K562 (cell line): ENCODE measurements at regions not wholly inside any gene's neighbourhood (a gene's known extent, or its start where the extent isn't known, plus 50 kb on each side); places are given as distances from the start of the nearest gene placed in this dataset.

Experiments used
- ATAC-seq: fragments of 200-7000 bp; cut with Tn5 transposase; 3 replicates; pipeline ENCODE4 v1.9.1; 2020; ENCODE audit warnings: moderate library complexity
- BruUV-seq: library from RNA; stranded (reverse); fragments of 400-500 nt; replicated peaks from 2 replicates; lab custom pipeline; 2021; lab: Mats Ljungman, UMichigan
- CTCF ChIA-PET: fragments of 300-600 bp; formaldehyde crosslinking; extraction: SDS; loops from one replicate; lab custom pipeline; 2021; ENCODE audit warnings: low intra/inter-chr PET ratio; lab: Yijun Ruan, JAX
- POLR2A ChIA-PET: fragments of 300-600, 350-650 bp; sonication (Branson Sonifier 250); formaldehyde crosslinking; extraction: SDS; loops from one replicate; lab custom pipeline; 2021; ENCODE audit warnings: antibody characterized with exemption, inconsistent platforms; lab: Yijun Ruan, JAX
- DNase-seq, 4 experiments: peaks; one replicate each; pipeline versions ENCODE4 v3.0.0 to v3.0.0-alpha.2; 2011 to 2018; ENCODE audit warnings: low spot score in 3 of 4, mixed read lengths in 3 of 4; ENCODE audit errors: extremely low read depth in 1 of 4
- FAIRE-seq: peaks from 2 replicates; lab custom pipeline; 2011; peaks lifted over from hg19 to GRCh38; lab: Jason Lieb, UNC
- H2AFZ ChIP-seq: 2 replicates; pipeline ENCODE4 v1.6.0; 2011; ENCODE audit warnings: low read depth, low read length, control low read depth, inconsistent platforms
- H3K27ac ChIP-seq: fragments of 200-600 bp; 3 replicates; pipeline ENCODE4 v1.8.0; 2011; ENCODE audit warnings: low read depth, mild to moderate bottlenecking, control low read depth, inconsistent platforms, low read length, moderate library complexity, mixed read lengths; ENCODE audit errors: extremely low read depth
- H3K27me3 ChIP-seq, 2 experiments: fragments of 300-600 bp in 1 of 2; 2 replicates in 1 of 2; 3 replicates in 1 of 2; pipeline versions ENCODE4 v1.6.0 to v1.8.0; 2011; ENCODE audit warnings: inconsistent platforms in 2 of 2, low read length in 2 of 2, mild to moderate bottlenecking in 1 of 2, mixed read lengths in 1 of 2, moderate library complexity in 1 of 2; ENCODE audit not compliant: control insufficient read depth in 2 of 2, insufficient read depth in 2 of 2
- H3K36me3 ChIP-seq: fragments of 300-600 bp; 3 replicates; pipeline ENCODE4 v1.8.0; 2011; ENCODE audit warnings: mild to moderate bottlenecking, low read length, inconsistent platforms; ENCODE audit not compliant: control insufficient read depth, insufficient read depth
- H3K4me1 ChIP-seq, 2 experiments: fragments of 200-600 bp in 1 of 2; replicated peaks in 1 of 2; 2 replicates in 1 of 2; 3 replicates in 1 of 2; pipeline versions ENCODE4 v1.5.1 to v1.8.0; 2011; ENCODE audit warnings: inconsistent platforms in 2 of 2, low read length in 2 of 2, mild to moderate bottlenecking in 1 of 2, mixed read lengths in 1 of 2, moderate library complexity in 1 of 2; ENCODE audit not compliant: control insufficient read depth in 2 of 2, insufficient read depth in 2 of 2
- H3K4me2 ChIP-seq: 2 replicates; pipeline ENCODE4 v1.6.1; 2011; ENCODE audit warnings: low read length, control low read depth, inconsistent platforms, mixed read lengths; ENCODE audit not compliant: insufficient read depth
- H3K4me3 ChIP-seq: fragments of 200-600 bp; sonication (generic), shearing (Covaris generic); 2 replicates; pipeline ENCODE4 v1.5.1; 2016; ENCODE audit warnings: control low read depth, inconsistent platforms
- H3K79me2 ChIP-seq: fragments of 200-600 bp; 3 replicates; pipeline ENCODE4 v1.8.0; 2011; ENCODE audit warnings: low read length, inconsistent platforms; ENCODE audit not compliant: control insufficient read depth, insufficient read depth
- H3K9ac ChIP-seq, 2 experiments: 2 replicates each; pipeline versions ENCODE4 v1.6.0 to v1.6.1; 2011; ENCODE audit warnings: low read depth in 2 of 2, low read length in 2 of 2, control low read depth in 1 of 2, inconsistent platforms in 1 of 2, mild to moderate bottlenecking in 1 of 2, mixed read lengths in 1 of 2; ENCODE audit not compliant: insufficient read depth in 1 of 2
- H3K9me1 ChIP-seq: one replicate; pipeline ENCODE4 v1.6.0; 2011; ENCODE audit warnings: inconsistent platforms, mild to moderate bottlenecking, low read length, moderate library complexity; ENCODE audit not compliant: control insufficient read depth, insufficient read depth
- H3K9me3 ChIP-seq: replicated peaks from 2 replicates; pipeline ENCODE4 v1.5.1; 2011; ENCODE audit warnings: low read depth, low read length, inconsistent platforms; ENCODE audit not compliant: control insufficient read depth, insufficient read depth
- H4K20me1 ChIP-seq: replicated peaks from 2 replicates; pipeline ENCODE4 v1.6.1; 2011; ENCODE audit warnings: low read length, inconsistent platforms, mixed read lengths; ENCODE audit not compliant: control insufficient read depth, insufficient read depth
- C11orf30 ChIP-seq: fragments of 450-650 bp; IDR thresholded peaks from 2 replicates; pipeline ENCODE4 v1.6.1; 2016; ENCODE audit warnings: low read depth, mild to moderate bottlenecking
- ELF1 ChIP-seq: fragments of 200-800 bp; sonication (Bioruptor generic); IDR thresholded peaks from 2 replicates; pipeline ENCODE4 v1.6.1; 2016; ENCODE audit warnings: missing genetic modification characterization, missing compliant biosample characterization
- MAFF ChIP-seq: IDR thresholded peaks from 2 replicates; pipeline ENCODE4 v1.6.1; 2012; ENCODE audit warnings: low read length, improper control_type of control experiment
- MAFG ChIP-seq: fragments of 450-650 bp; conservative IDR thresholded peaks from 2 replicates; pipeline ENCODE4 v1.6.1; 2016; ENCODE audit warnings: missing genetic modification characterization, missing compliant biosample characterization
- MAFK ChIP-seq: IDR thresholded peaks from 2 replicates; pipeline ENCODE4 v1.6.1; 2011; ENCODE audit warnings: low read length, improper control_type of control experiment
- ZC3H8 ChIP-seq: fragments of 450-650 bp; IDR thresholded peaks from 2 replicates; pipeline ENCODE4 v1.6.1; 2017
- ZNF316 ChIP-seq: fragments of 450-650 bp; IDR thresholded peaks from 2 replicates; pipeline ENCODE4 v1.6.1; 2016
- ZNF408 ChIP-seq: fragments of 250-450 bp; sonication (Bioruptor Pico); IDR thresholded peaks from 2 replicates; pipeline ENCODE4 v1.4.0; 2020; ENCODE audit warnings: low read depth, mild to moderate bottlenecking, moderate library complexity
- WGBS: fragments of 100-300 bp; shearing (Covaris generic); methylation state at CpG from one replicate; pipeline ENCODE4 v1.1.6; 2016; ENCODE audit warnings: low coverage, mixed read lengths; ENCODE audit not compliant: insufficient coverage; ENCODE audit errors: missing lambda C conversion rate; 5-methylcytosine and 5-hydroxymethylcytosine counted together
- in situ Hi-C: fragments of 300-500 bp; cut with MboI; formaldehyde crosslinking; loops from 4 replicates; pipeline ENCODE4 v1.15.0; 2018; ENCODE audit warnings: inconsistent platforms, mixed read lengths
- intact Hi-C: fragments of 100-400 bp; cut with micrococcal nuclease; formaldehyde crosslinking; loops from 2 replicates; pipeline ENCODE4 v1.14.2; 2022
- TF ChIP-seq, protein P1 (sequence below): fragments of 150-350 bp; IDR thresholded peaks from 2 replicates; pipeline ENCODE4 v1.6.1; 2014; ENCODE audit warnings: low read depth, mild to moderate bottlenecking, low read length, borderline replicate concordance

DNA sequence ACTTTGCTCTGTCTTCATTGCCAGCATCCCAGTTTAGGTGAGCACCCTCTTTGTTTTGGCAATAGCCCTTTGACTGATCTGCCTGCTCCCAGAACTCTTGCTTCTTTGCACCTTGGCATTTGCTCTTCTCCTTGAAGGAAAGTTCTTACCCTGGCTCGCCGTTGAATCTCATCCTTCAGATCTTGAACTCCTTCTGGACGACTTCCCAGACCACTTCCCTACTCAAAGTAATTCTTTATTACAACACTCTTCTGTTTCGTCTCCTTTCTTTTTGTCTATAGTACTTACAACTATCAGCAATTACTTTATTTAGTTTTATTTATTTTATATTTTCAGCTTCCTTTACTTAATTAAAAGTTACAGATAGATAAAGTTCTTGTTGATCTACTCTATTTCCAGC, 1510.1 kb downstream of the MAT2B start (continued):
- TF ChIP-seq, protein P1, sequence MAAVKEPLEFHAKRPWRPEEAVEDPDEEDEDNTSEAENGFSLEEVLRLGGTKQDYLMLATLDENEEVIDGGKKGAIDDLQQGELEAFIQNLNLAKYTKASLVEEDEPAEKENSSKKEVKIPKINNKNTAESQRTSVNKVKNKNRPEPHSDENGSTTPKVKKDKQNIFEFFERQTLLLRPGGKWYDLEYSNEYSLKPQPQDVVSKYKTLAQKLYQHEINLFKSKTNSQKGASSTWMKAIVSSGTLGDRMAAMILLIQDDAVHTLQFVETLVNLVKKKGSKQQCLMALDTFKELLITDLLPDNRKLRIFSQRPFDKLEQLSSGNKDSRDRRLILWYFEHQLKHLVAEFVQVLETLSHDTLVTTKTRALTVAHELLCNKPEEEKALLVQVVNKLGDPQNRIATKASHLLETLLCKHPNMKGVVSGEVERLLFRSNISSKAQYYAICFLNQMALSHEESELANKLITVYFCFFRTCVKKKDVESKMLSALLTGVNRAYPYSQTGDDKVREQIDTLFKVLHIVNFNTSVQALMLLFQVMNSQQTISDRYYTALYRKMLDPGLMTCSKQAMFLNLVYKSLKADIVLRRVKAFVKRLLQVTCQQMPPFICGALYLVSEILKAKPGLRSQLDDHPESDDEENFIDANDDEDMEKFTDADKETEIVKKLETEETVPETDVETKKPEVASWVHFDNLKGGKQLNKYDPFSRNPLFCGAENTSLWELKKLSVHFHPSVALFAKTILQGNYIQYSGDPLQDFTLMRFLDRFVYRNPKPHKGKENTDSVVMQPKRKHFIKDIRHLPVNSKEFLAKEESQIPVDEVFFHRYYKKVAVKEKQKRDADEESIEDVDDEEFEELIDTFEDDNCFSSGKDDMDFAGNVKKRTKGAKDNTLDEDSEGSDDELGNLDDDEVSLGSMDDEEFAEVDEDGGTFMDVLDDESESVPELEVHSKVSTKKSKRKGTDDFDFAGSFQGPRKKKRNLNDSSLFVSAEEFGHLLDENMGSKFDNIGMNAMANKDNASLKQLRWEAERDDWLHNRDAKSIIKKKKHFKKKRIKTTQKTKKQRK = no peak

DNA sequence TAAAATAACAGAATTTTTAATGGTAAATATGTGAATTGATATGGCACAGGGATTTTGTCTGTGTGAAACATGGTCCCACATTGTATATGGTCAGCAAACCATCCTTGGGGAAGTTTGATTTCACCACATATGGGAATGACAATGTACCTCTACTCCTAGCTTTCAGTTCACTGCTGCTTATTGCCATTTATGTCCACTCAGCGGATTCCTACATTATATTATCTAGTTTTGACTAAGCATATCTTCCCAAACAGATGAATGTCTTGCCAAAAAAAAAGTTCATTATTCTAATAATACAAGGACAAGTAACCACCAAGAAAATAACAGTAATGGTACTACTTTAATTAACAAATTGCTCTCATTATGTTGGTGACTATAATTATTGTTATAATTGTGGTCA, 1521.6 kb downstream of the MAT2B start:
- Histone ChIP-seq H3K4me3 (no peak overlapping the region), H3K4me1 (no peaks in the 10 kb centered on the region), H3K27me3 (no peaks in the 10 kb centered on the region), H3K79me2 (no peaks in the 10 kb centered on the region), H3K9ac (no peak overlapping the region), H3K9me3 (no peaks in the 10 kb centered on the region), H3K9me1 (no peaks in the 10 kb centered on the region), H2AFZ (no peak overlapping the region), H3K27ac (no peak overlapping the region), H3K4me2 (no peak overlapping the region), H4K20me1 (no peaks in the 10 kb centered on the region), H3K36me3 (no peaks in the 10 kb centered on the region)
- ChIA-PET POLR2A (no interaction called here), CTCF (no interaction called here)
- intact Hi-C loops = no loop called here
- FAIRE-seq (no peak), ATAC-seq (no peak), DNase-seq (no peak)
- no TSS peak for BruUV-seq
- in situ Hi-C loops = no loop called here
- WGBS = 5% methylated on average over 1 of the region's 1 CpG
- no peak for TF ChIP-seq ZC3H8
- peak; percentile 37; the same call in 1 of the 2 replicates for TF ChIP-seq C11orf30
- TF ChIP-seq MAFG (tag) = peak; percentile 34; the same call in 1 of the 2 replicates
- no peak for TF ChIP-seq ZNF408 (CRISPR knock-in tag)
- TF ChIP-seq ZNF316 = peak; percentile 51; the same call in 1 of the 2 replicates
- peak; percentile 9; the same call in 1 of the 2 replicates for TF ChIP-seq MAFK
- peak; percentile 36; the same call in 1 of the 2 replicates for TF ChIP-seq MAFF
- no peak for TF ChIP-seq ELF1 (tag)
